NOMO-1 (cell line): ENCODE measurements at regions not wholly inside any gene's neighbourhood (a gene's known extent, or its start where the extent isn't known, plus 50 kb on each side); places are given as distances from the start of the nearest gene placed in this dataset.

Experiments
- DNase-seq, 2 experiments: peaks; one replicate each; lab custom pipeline; 2025; ENCODE audit not compliant: unreplicated experiment in 2 of 2; lab: John Stamatoyannopoulos, UW

GRCh38 chr9:113808391-113809358 lies 67.4 kb upstream of the ZNF618 start:
- DNase-seq = peak in 1 of 2 experiments; percentile 0

GRCh38 chr9:113817171-113817570 lies 58.9 kb upstream of the ZNF618 start:
- DNase-seq = no peak

DNA sequence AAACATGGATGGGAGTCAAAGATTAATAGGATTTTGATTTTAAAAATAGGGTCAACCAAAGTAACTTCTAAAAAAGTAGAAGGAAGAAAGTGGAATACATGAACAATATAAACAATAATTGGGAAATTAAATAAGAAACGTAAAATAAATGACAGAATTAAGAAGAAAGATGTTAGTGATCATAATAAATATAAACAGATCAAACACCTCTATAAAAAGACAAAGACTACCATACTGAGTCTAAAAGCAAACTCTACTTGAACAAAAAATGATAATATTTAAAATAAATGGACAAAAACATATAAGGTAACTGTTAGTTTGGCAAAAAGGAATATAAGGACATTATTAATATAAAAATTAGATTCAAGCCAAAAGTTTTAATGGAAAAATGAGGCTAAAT lies 57.7 kb upstream of the ZNF618 start:
- DNase-seq = no peak

DNA sequence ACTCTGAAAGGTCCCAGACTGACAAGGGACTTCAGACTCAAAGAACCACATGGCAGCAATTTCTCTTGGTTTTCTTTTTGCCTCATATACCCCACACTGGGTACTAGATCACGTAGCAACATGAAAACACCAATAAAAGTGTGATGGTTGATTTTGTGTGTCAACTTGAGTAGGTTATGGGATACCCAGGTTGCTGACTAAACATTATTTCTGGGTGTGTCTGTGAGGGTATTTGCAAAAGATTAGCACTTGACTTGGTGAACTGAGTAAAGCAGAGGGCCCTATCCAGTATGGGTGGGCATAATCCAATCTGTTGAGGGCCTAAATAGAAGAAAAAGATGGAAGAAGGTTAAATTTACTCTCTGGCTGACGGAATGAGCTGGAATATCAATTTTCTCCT lies 53.8 kb upstream of the ZNF618 start:
- DNase-seq = no peak

GRCh38 chr9:113823421-113823820 lies 52.7 kb upstream of the ZNF618 start:
- DNase-seq = no peak
